Loucy (cell line): ENCODE measurements at regions not wholly inside any gene's neighbourhood (a gene's known extent, or its start where the extent isn't known, plus 50 kb on each side); places are given as distances from the start of the nearest gene placed in this dataset.

Experiments used
- H2AFZ ChIP-seq: fragments of 200-600 bp; sonication (generic); 2 replicates; pipeline ENCODE4 v1.6.0; 2016; ENCODE audit warnings: antibody characterized with exemption, mild to moderate bottlenecking, low read length, moderate library complexity
- H3F3A ChIP-seq: fragments of 200-600 bp; 2 replicates; pipeline ENCODE4 v1.6.0; 2016; ENCODE audit warnings: antibody characterized with exemption, low read depth, mild to moderate bottlenecking
- H3K27me3 ChIP-seq: fragments of 200-600 bp; sonication (generic); 2 replicates; pipeline ENCODE4 v1.6.1; 2014; ENCODE audit warnings: low read length, mild to moderate bottlenecking; ENCODE audit not compliant: insufficient read depth, poor library complexity, severe bottlenecking
- H3K36me3 ChIP-seq: fragments of 200-600 bp; sonication (generic); 2 replicates; pipeline ENCODE4 v1.6.1; 2016; ENCODE audit warnings: low read length; ENCODE audit not compliant: insufficient read depth
- H3K4me1 ChIP-seq: fragments of 200-600 bp; sonication (generic); 2 replicates; pipeline ENCODE4 v1.5.1; 2014; ENCODE audit warnings: low read length, mild to moderate bottlenecking; ENCODE audit not compliant: insufficient read depth, poor library complexity, severe bottlenecking
- H3K4me2 ChIP-seq: fragments of 200-600 bp; sonication (generic); 2 replicates; pipeline ENCODE4 v1.6.0; 2014; ENCODE audit warnings: antibody characterized with exemption, low read length, low read depth, mild to moderate bottlenecking; ENCODE audit not compliant: poor library complexity, severe bottlenecking
- H3K4me3 ChIP-seq: fragments of 200-600 bp; sonication (generic); 2 replicates; pipeline ENCODE4 v1.5.1; 2014; ENCODE audit warnings: low read length, mild to moderate bottlenecking, mixed read lengths; ENCODE audit not compliant: poor library complexity, severe bottlenecking
- H3K79me2 ChIP-seq: fragments of 200-600 bp; sonication (generic); 2 replicates; pipeline ENCODE4 v1.6.1; 2014; ENCODE audit warnings: low read length; ENCODE audit not compliant: insufficient read depth
- H3K9ac ChIP-seq: fragments of 200-600 bp; sonication (generic); 2 replicates; pipeline ENCODE4 v1.6.0; 2014; ENCODE audit warnings: mild to moderate bottlenecking, low read depth, low read length, moderate library complexity; ENCODE audit not compliant: poor library complexity, severe bottlenecking
- H3K9me2 ChIP-seq: fragments of 200-600 bp; sonication (generic); replicated peaks from 2 replicates; pipeline ENCODE4 v1.6.1; 2016; ENCODE audit warnings: low read depth, low read length, mixed read lengths
- H3K9me3 ChIP-seq: fragments of 200-600 bp; sonication (generic); 2 replicates; pipeline ENCODE4 v1.6.1; 2014; ENCODE audit warnings: mild to moderate bottlenecking, antibody characterized with exemption, low read length, low read depth; ENCODE audit not compliant: insufficient read depth
- H4K20me1 ChIP-seq: fragments of 200-600 bp; sonication (generic); 2 replicates; pipeline ENCODE4 v1.6.0; 2014; ENCODE audit warnings: antibody characterized with exemption, low read length, mild to moderate bottlenecking; ENCODE audit not compliant: insufficient read depth, poor library complexity, severe bottlenecking
- CTCF ChIP-seq: fragments of 200-600 bp; sonication (generic); conservative IDR thresholded peaks from 2 replicates; pipeline ENCODE4 v1.5.1; 2014; ENCODE audit warnings: mild to moderate bottlenecking, antibody characterized with exemption, low read length
- EZH2phosphoT487 ChIP-seq: fragments of 200-600 bp; IDR thresholded peaks from 2 replicates; pipeline ENCODE4 v1.6.1; 2018; ENCODE audit warnings: antibody characterized with exemption, mild to moderate bottlenecking, moderate library complexity, borderline replicate concordance

GRCh38 chr12:124650912-124651311, 83.5 kb upstream of the NCOR2 start:
- Histone ChIP-seq H3K4me1 (no peaks in the 10 kb centered on the region), H4K20me1 (no peaks in the 10 kb centered on the region)

GRCh38 chr12:124648710-124649384, 81.4 kb upstream of the NCOR2 start:
- no peaks in the 10 kb centered on the region for H3K9me2 ChIP-seq
- H3K9me3 ChIP-seq, result no peaks in the 10 kb centered on the region; the same call in 1 of the 2 replicates
- no peaks in the 10 kb centered on the region for H3F3A ChIP-seq
- no peak overlapping the region for H3K9ac ChIP-seq
- no peak for TF ChIP-seq CTCF
- no peak for TF ChIP-seq EZH2phosphoT487
- no peaks in the 10 kb centered on the region for H3K27me3 ChIP-seq
- no peaks in the 10 kb centered on the region for H3K4me1 ChIP-seq
- no peaks in the 10 kb centered on the region for H3K36me3 ChIP-seq
- H3K4me2 ChIP-seq, result no peak overlapping the region
- H4K20me1 ChIP-seq, result no peaks in the 10 kb centered on the region
- H3K79me2 ChIP-seq, result no peaks in the 10 kb centered on the region
- no peak overlapping the region for H3K4me3 ChIP-seq
- no peak overlapping the region for H2AFZ ChIP-seq

More at GRCh38 chr12:124650912-124651311, 83.5 kb upstream of the NCOR2 start:
- no peaks in the 10 kb centered on the region for H3K79me2 ChIP-seq
- H3K27me3 ChIP-seq, result no peaks in the 10 kb centered on the region
- H2AFZ ChIP-seq, result no peak overlapping the region
- H3K9ac ChIP-seq, result no peak overlapping the region
- H3K4me2 ChIP-seq, result no peak overlapping the region
- no peak for TF ChIP-seq EZH2phosphoT487
- TF ChIP-seq CTCF, result no peak
- H3F3A ChIP-seq, result no peaks in the 10 kb centered on the region
- H3K36me3 ChIP-seq, result no peaks in the 10 kb centered on the region
- no peaks in the 10 kb centered on the region for H3K9me2 ChIP-seq
- no peaks in the 10 kb centered on the region; the same call in 1 of the 2 replicates for H3K9me3 ChIP-seq
- no peak overlapping the region for H3K4me3 ChIP-seq

- Histone ChIP-seq H3K9ac (no peak overlapping the region), H3K4me2 (no peak overlapping the region), H3F3A (no peaks in the 10 kb centered on the region), H3K9me2 (no peaks in the 10 kb centered on the region), H3K27me3 (no peaks in the 10 kb centered on the region), H2AFZ (no peak overlapping the region), H3K36me3 (no peaks in the 10 kb centered on the region), H3K9me3 (no peaks in the 10 kb centered on the region; the same call in 1 of the 2 replicates), H3K79me2 (no peaks in the 10 kb centered on the region), H3K4me3 (no peak overlapping the region), H3K4me1 (no peaks in the 10 kb centered on the region), H4K20me1 (no peaks in the 10 kb centered on the region)
- TF ChIP-seq EZH2phosphoT487, result no peak
- no peak for TF ChIP-seq CTCF
These were observed 79.9 kb upstream of the NCOR2 start for GRCh38 chr12:124647316-124647715.
